ENCODE measurements at regions not wholly inside any gene's neighbourhood (a gene's known extent, or its start where the extent isn't known, plus 50 kb on each side); places are given as distances from the start of the nearest gene placed in this dataset.
A peak's percentile ranks its signal among the peaks of the same experiment; 100 is the strongest.

DNA sequence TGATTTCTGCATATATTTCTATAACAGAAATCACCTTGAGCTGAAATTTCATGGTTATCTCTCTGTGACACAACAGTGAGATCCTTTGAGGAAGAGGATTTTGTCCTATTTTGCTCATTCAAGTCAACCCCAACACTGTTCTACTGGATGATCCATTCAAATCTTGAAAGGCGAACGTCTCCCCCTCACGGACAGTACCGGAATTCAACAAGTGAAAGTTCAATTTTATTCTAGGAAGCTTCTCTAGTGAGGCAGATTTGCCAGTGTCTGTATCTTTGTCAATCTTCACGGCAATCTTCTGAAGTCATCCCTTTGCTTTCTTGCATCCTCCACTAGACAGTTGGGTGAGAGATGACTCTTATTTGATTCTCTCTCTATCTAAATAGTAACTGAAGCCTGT lies 91.7 kb upstream of the PDE7B start:
- TF ChIP-seq, protein P1, sequence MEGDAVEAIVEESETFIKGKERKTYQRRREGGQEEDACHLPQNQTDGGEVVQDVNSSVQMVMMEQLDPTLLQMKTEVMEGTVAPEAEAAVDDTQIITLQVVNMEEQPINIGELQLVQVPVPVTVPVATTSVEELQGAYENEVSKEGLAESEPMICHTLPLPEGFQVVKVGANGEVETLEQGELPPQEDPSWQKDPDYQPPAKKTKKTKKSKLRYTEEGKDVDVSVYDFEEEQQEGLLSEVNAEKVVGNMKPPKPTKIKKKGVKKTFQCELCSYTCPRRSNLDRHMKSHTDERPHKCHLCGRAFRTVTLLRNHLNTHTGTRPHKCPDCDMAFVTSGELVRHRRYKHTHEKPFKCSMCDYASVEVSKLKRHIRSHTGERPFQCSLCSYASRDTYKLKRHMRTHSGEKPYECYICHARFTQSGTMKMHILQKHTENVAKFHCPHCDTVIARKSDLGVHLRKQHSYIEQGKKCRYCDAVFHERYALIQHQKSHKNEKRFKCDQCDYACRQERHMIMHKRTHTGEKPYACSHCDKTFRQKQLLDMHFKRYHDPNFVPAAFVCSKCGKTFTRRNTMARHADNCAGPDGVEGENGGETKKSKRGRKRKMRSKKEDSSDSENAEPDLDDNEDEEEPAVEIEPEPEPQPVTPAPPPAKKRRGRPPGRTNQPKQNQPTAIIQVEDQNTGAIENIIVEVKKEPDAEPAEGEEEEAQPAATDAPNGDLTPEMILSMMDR (IDR thresholded peaks at IDR 0.05), result peak in 1 of 6 experiments; percentile 10
- TF ChIP-seq POLR2A (IDR thresholded peaks at IDR 0.05), result no peak
- no peaks in the 10 kb centered on the region for H3K36me3 ChIP-seq
- no peak for DNase-seq
- 79 to 94% methylated on average over 5 of the region's 5 CpGs for WGBS, 2 donors
- no peaks in the 10 kb centered on the region for H3K9me3 ChIP-seq
- no peaks in the 10 kb centered on the region for H3K27me3 ChIP-seq
- H3K4me3 ChIP-seq (replicated peaks in 1 of 3), result no peak overlapping the region
- no peaks in the 10 kb centered on the region for H3K4me1 ChIP-seq
- H3K27ac ChIP-seq, result no peak overlapping the region
- intact Hi-C loops (cut with DNase I), result no loop called here

DNA sequence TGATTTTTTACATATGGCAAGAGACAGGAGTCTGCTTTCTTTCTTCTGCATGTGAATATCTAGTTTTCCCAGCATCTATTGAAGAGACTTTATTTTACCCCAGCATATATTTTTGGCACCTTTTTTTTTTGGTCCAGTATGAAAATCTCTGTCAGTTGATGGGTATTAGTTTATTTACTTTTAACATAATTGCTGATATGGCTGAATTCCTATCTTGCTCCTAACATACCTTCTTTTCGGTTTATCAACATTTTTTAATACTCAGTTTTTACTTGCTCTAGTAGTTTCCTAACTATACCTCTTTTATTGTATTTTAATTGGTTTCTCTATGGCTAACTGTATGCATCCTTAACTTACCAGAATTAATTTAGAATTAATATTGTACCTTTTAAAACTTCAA lies 77.5 kb upstream of the PDE7B start:
- intact Hi-C loops (cut with DNase I), result no loop called here
- Histone ChIP-seq H3K27me3 (no peaks in the 10 kb centered on the region), H3K4me3 (replicated peaks in 1 of 3) (no peak overlapping the region), H3K4me1 (no peaks in the 10 kb centered on the region), H3K36me3 (no peaks in the 10 kb centered on the region), H3K27ac (no peak overlapping the region), H3K9me3 (no peaks in the 10 kb centered on the region)
- WGBS, 2 donors, result 90 to 97% methylated on average over 1 of the region's 1 CpG
- DNase-seq, result no peak
- TF ChIP-seq POLR2A (IDR thresholded peaks at IDR 0.05), result no peak
- TF ChIP-seq, protein P1 (IDR thresholded peaks at IDR 0.05), result no peak

DNA sequence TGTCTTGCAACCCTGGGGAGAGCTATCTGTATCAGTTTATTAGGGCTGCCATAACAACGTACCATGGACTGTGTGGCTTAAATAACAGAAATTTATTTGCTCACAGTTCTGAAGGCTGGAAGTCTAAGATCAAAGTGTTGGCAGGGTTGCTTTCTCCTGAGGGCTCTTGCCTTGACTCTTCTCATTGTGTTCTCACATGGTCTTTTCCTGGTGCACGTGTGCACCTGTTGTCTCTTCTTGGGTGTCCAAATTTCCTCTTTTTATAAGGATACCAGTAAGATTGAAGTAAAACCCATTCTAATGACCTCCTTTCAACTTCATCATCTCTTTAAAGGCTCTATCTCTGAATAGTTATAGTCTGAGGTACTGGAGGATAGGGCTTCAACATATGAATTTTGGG lies 72.3 kb upstream of the PDE7B start:
- TF ChIP-seq POLR2A (IDR thresholded peaks at IDR 0.05), result no peak
- TF ChIP-seq, protein P1 (IDR thresholded peaks at IDR 0.05), result no peak
- intact Hi-C loops (cut with DNase I), result no loop called here
- DNase-seq, result no peak
- H3K36me3 ChIP-seq, result no peaks in the 10 kb centered on the region
- WGBS, 2 donors, result 88 to 89% methylated on average over 2 of the region's 2 CpGs
- no peak overlapping the region for H3K4me3 ChIP-seq (replicated peaks in 1 of 3)
- H3K27ac ChIP-seq, result no peak overlapping the region
- H3K27me3 ChIP-seq, result no peaks in the 10 kb centered on the region
- H3K9me3 ChIP-seq, result no peaks in the 10 kb centered on the region
- H3K4me1 ChIP-seq, result no peaks in the 10 kb centered on the region

DNA sequence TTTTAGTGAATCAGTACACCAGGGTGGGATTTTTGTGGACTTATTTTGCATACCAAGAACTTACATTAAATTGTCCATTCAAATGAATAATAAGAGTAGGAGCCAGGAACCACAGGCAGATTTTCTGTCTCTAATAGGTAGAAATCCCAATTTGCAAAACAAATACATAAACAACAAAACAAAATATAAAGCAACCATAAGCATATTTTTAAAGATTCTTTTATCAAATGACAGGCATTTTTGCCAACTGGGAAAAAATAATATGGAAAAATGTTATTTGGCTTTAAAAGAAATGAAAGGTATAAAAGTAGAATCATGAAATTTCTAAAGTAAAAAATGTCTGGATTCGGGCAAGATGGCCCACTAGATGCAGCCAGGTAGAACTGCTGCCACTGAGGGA lies 71.2 kb upstream of the PDE7B start:
- H3K9me3 ChIP-seq, result no peaks in the 10 kb centered on the region
- no peak for DNase-seq
- no peaks in the 10 kb centered on the region for H3K36me3 ChIP-seq
- intact Hi-C loops (cut with DNase I), result no loop called here
- TF ChIP-seq, protein P1 (IDR thresholded peaks at IDR 0.05), result no peak
- TF ChIP-seq POLR2A (IDR thresholded peaks at IDR 0.05), result no peak
- no peaks in the 10 kb centered on the region for H3K4me1 ChIP-seq
- H3K27me3 ChIP-seq, result no peaks in the 10 kb centered on the region
- no peak overlapping the region for H3K4me3 ChIP-seq (replicated peaks in 1 of 3)
- WGBS, 2 donors, result 85 to 86% methylated on average over 1 of the region's 1 CpG
- H3K27ac ChIP-seq, result no peak overlapping the region

DNA sequence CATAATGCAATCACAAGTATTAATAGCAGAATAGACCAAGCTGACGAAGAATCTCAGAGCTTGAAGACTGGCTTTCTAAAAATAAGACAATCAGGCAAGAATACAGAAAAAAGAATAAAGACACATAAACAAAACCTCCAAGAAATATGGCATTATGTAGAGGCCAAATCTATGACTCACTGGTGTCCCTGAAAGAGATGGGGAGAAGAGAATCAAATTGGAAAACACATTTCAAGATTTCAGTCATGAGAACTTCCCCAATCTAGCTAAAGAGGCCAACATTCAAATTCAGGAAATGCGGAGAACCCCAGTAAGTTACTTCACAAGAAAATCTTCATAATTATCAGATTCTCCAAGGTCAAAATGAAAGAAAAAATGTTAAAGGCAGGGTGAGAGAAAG lies 69.0 kb upstream of the PDE7B start:
- Histone ChIP-seq H3K4me3 (replicated peaks in 1 of 3) (no peak overlapping the region), H3K4me1 (no peaks in the 10 kb centered on the region), H3K9me3 (no peaks in the 10 kb centered on the region), H3K27ac (no peak overlapping the region), H3K27me3 (no peaks in the 10 kb centered on the region), H3K36me3 (no peaks in the 10 kb centered on the region)
- no peak for DNase-seq
- TF ChIP-seq POLR2A (IDR thresholded peaks at IDR 0.05), result no peak
- TF ChIP-seq, protein P1 (IDR thresholded peaks at IDR 0.05), result no peak
- intact Hi-C loops (cut with DNase I), result no loop called here
- WGBS, 2 donors, result 88 to 98% methylated on average over 2 of the region's 2 CpGs

Measured in thyroid gland (tissue), 4 donors.